ENCODE measurements at regions not wholly inside any gene's neighbourhood (a gene's known extent, or its start where the extent isn't known, plus 50 kb on each side); places are given as distances from the start of the nearest gene placed in this dataset.

DNA sequence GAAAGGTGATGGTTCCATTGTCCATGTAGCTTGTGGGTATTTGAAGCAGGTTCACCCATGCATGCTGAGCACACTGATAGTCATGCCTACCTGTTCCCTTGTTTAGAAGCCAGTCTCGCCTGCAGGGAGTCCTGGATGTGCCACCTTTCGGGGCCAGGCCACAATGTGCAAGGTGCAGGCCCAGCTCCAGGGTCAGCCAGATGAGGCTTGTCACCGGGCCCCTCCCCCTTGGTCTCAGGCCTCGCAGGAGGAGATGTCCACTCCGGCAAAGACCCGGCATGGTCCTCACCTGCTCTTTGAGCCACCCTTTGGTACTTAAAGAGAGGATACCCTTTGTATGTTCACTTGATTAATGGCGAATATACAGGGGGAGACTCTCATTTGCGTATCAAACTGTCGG lies 140.4 kb upstream of the RTL1 start:
- H3K79me2 ChIP-seq (ENCODE audit: insufficient read depth, low read length), result no peaks in the 10 kb centered on the region
- no peaks in the 10 kb centered on the region for H3K27me3 ChIP-seq (ENCODE audit: control insufficient read depth in 2 of 2, insufficient read depth in 2 of 2, low read length in 2 of 2)
- TF ChIP-seq, protein P1, sequence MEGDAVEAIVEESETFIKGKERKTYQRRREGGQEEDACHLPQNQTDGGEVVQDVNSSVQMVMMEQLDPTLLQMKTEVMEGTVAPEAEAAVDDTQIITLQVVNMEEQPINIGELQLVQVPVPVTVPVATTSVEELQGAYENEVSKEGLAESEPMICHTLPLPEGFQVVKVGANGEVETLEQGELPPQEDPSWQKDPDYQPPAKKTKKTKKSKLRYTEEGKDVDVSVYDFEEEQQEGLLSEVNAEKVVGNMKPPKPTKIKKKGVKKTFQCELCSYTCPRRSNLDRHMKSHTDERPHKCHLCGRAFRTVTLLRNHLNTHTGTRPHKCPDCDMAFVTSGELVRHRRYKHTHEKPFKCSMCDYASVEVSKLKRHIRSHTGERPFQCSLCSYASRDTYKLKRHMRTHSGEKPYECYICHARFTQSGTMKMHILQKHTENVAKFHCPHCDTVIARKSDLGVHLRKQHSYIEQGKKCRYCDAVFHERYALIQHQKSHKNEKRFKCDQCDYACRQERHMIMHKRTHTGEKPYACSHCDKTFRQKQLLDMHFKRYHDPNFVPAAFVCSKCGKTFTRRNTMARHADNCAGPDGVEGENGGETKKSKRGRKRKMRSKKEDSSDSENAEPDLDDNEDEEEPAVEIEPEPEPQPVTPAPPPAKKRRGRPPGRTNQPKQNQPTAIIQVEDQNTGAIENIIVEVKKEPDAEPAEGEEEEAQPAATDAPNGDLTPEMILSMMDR (IDR thresholded peaks at IDR 0.05), result no peak
- H3K4me3 ChIP-seq (replicated peaks in 1 of 3; ENCODE audit: low read depth in 2 of 3, low read length in 3 of 3), result no peak overlapping the region
- Mint-ChIP-seq H3K36me3 (no peaks in the 10 kb centered on the region), H3K27me3 (ENCODE audit: low read depth in 3 of 3) (peaks cover 0 to 4% (median 2%) of the 10 kb centered on the region in 3 donors), H3K4me3 (no peak overlapping the region), H3K9me3 (peaks cover 0 to 6% (median 0%) of the 10 kb centered on the region in 7 donors), H3K4me1 (no peaks in the 10 kb centered on the region), H3K27ac (no peak overlapping the region)
- H3K27ac ChIP-seq (ENCODE audit: low read depth in 1 of 2, low read length in 2 of 2), result no peak overlapping the region
- intact Hi-C loops (cut with micrococcal nuclease), result no loop called here
- H3K36me3 ChIP-seq (replicated peaks in 1 of 2; ENCODE audit: control insufficient read depth in 1 of 2, insufficient read depth in 2 of 2, low read length in 2 of 2), result no peaks in the 10 kb centered on the region
- H3K4me1 ChIP-seq (ENCODE audit: control insufficient read depth in 1 of 2, insufficient read depth in 2 of 2, low read length in 2 of 2), result no peaks in the 10 kb centered on the region
- no peaks in the 10 kb centered on the region for H3K9me3 ChIP-seq (replicated peaks in 1 of 2; ENCODE audit: control insufficient read depth in 1 of 2, insufficient read depth in 1 of 2, low read length in 2 of 2)
- no peaks in the 10 kb centered on the region for H4K20me1 ChIP-seq (ENCODE audit: insufficient read depth, low read length)
- no peak overlapping the region for H2AFZ ChIP-seq (ENCODE audit: insufficient read depth, low read depth, low read length, poor library complexity, severe bottlenecking)
- no peak for DNase-seq
- H3K4me2 ChIP-seq (replicated peaks; ENCODE audit: extremely low read depth, low read length, poor library complexity, severe bottlenecking), result no peak overlapping the region
- WGBS (ENCODE audit: insufficient coverage), result 96% methylated on average over 9 of the region's 9 CpGs
- H3K9ac ChIP-seq (ENCODE audit: insufficient read depth, low read length, poor library complexity, severe bottlenecking), result no peak overlapping the region

DNA sequence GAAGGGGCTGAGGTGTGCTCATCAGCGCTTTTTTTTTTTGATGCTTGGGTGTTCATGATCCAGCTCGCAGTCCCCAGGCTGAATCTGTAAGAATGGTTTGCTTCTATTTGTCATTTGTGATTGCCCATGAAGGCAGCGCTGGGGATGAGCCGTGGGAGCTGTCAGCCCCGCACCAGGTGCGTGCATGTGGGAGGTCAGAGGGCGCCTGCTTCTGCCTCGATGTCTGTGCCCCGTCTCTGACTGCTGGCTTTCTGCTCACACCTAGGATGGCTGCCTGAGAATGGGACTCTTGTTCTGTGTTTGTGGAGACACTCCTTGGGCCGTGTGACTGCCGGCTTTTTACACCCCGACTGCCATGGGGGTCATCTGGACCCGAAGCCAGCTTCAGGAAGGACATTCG lies 141.2 kb upstream of the RTL1 start:
- no peaks in the 10 kb centered on the region for H3K9me3 ChIP-seq (replicated peaks in 1 of 2; ENCODE audit: control insufficient read depth in 1 of 2, insufficient read depth in 1 of 2, low read length in 2 of 2)
- Mint-ChIP-seq H3K27me3 (ENCODE audit: low read depth in 3 of 3) (peaks cover 0 to 4% (median 2%) of the 10 kb centered on the region in 3 donors), H3K9me3 (peaks cover 0 to 5% (median 0%) of the 10 kb centered on the region in 7 donors), H3K4me1 (no peaks in the 10 kb centered on the region), H3K4me3 (no peak overlapping the region), H3K27ac (no peak overlapping the region), H3K36me3 (no peaks in the 10 kb centered on the region)
- H3K4me2 ChIP-seq (replicated peaks; ENCODE audit: extremely low read depth, low read length, poor library complexity, severe bottlenecking), result no peak overlapping the region
- WGBS (ENCODE audit: insufficient coverage), result 97% methylated on average over 13 of the region's 14 CpGs
- H4K20me1 ChIP-seq (ENCODE audit: insufficient read depth, low read length), result no peaks in the 10 kb centered on the region
- no peaks in the 10 kb centered on the region for H3K4me1 ChIP-seq (ENCODE audit: control insufficient read depth in 1 of 2, insufficient read depth in 2 of 2, low read length in 2 of 2)
- H3K27me3 ChIP-seq (ENCODE audit: control insufficient read depth in 2 of 2, insufficient read depth in 2 of 2, low read length in 2 of 2), result no peaks in the 10 kb centered on the region
- DNase-seq, result no peak
- no peak overlapping the region for H3K4me3 ChIP-seq (replicated peaks in 1 of 3; ENCODE audit: low read depth in 2 of 3, low read length in 3 of 3)
- intact Hi-C loops (cut with micrococcal nuclease), result no loop called here
- no peak overlapping the region for H3K9ac ChIP-seq (ENCODE audit: insufficient read depth, low read length, poor library complexity, severe bottlenecking)
- H3K27ac ChIP-seq (ENCODE audit: low read depth in 1 of 2, low read length in 2 of 2), result no peak overlapping the region
- no peak overlapping the region for H2AFZ ChIP-seq (ENCODE audit: insufficient read depth, low read depth, low read length, poor library complexity, severe bottlenecking)
- H3K79me2 ChIP-seq (ENCODE audit: insufficient read depth, low read length), result no peaks in the 10 kb centered on the region
- no peaks in the 10 kb centered on the region for H3K36me3 ChIP-seq (replicated peaks in 1 of 2; ENCODE audit: control insufficient read depth in 1 of 2, insufficient read depth in 2 of 2, low read length in 2 of 2)
- TF ChIP-seq, protein P1 (IDR thresholded peaks at IDR 0.05), result no peak

Measured in CD14-positive monocyte (primary cell).